ENCODE measurements at regions not wholly inside any gene's neighbourhood (a gene's known extent, or its start where the extent isn't known, plus 50 kb on each side); places are given as distances from the start of the nearest gene placed in this dataset.

GRCh38 chr2:117646099-117646498 is 168.4 kb upstream of the DDX18 start:
- TF ChIP-seq, protein P1, sequence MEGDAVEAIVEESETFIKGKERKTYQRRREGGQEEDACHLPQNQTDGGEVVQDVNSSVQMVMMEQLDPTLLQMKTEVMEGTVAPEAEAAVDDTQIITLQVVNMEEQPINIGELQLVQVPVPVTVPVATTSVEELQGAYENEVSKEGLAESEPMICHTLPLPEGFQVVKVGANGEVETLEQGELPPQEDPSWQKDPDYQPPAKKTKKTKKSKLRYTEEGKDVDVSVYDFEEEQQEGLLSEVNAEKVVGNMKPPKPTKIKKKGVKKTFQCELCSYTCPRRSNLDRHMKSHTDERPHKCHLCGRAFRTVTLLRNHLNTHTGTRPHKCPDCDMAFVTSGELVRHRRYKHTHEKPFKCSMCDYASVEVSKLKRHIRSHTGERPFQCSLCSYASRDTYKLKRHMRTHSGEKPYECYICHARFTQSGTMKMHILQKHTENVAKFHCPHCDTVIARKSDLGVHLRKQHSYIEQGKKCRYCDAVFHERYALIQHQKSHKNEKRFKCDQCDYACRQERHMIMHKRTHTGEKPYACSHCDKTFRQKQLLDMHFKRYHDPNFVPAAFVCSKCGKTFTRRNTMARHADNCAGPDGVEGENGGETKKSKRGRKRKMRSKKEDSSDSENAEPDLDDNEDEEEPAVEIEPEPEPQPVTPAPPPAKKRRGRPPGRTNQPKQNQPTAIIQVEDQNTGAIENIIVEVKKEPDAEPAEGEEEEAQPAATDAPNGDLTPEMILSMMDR (conservative IDR thresholded peaks at IDR 0.05), result no peak
- TF ChIP-seq ZFX (IDR thresholded peaks at IDR 0.05), result no peak

All from C4-2B (cell line).